ENCODE measurements at regions not wholly inside any gene's neighbourhood (a gene's known extent, or its start where the extent isn't known, plus 50 kb on each side); places are given as distances from the start of the nearest gene placed in this dataset.

GRCh38 chr2:53188851-53189510, 578.6 kb upstream of the CHAC2 start:
- TF ChIP-seq PRDM6 (tag by site-specific recombination; IDR thresholded peaks at IDR 0.05) (no peak), ZXDB (tag by site-specific recombination; IDR thresholded peaks at IDR 0.05) (no peak), CTCF (tag by site-specific recombination; IDR thresholded peaks at IDR 0.05) (no peak), ZNF10 (tag by site-specific recombination; IDR thresholded peaks at IDR 0.05) (no peak), SCRT1 (tag by site-specific recombination; IDR thresholded peaks at IDR 0.05; ENCODE audit: borderline replicate concordance) (no peak), ZNF24 (tag by site-specific recombination; IDR thresholded peaks at IDR 0.05) (no peak), ZEB2 (tag by site-specific recombination; IDR thresholded peaks at IDR 0.05) (no peak), INSM2 (tag by site-specific recombination; IDR thresholded peaks at IDR 0.05) (no peak), ZNF830 (tag by site-specific recombination; IDR thresholded peaks at IDR 0.05; ENCODE audit: low read depth) (no peak), OSR2 (tag by site-specific recombination; IDR thresholded peaks at IDR 0.05) (no peak), ZNF274 (IDR thresholded peaks at IDR 0.05; ENCODE audit: low read length) (no peak), ZNF274 (tag by site-specific recombination; IDR thresholded peaks at IDR 0.05; ENCODE audit: borderline replicate concordance) (no peak), ZNF174 (tag by site-specific recombination; IDR thresholded peaks at IDR 0.05) (no peak), ZNF654 (tag by site-specific recombination; IDR thresholded peaks at IDR 0.05; ENCODE audit: low read depth) (no peak)
